ENCODE measurements at regions not wholly inside any gene's neighbourhood (a gene's known extent, or its start where the extent isn't known, plus 50 kb on each side); places are given as distances from the start of the nearest gene placed in this dataset.
"Not testable (repeated sequence)": the region's sequence is repeated elsewhere in the genome, so short reads cannot be mapped to it uniquely, and the experiment has no call there.

GRCh38 chr9:38927970-38928369 lies 208.0 kb upstream of the FAM240B start:
- not testable (repeated sequence) for H3K4me1 Mint-ChIP-seq (ENCODE audit: low read depth, unreplicated experiment); FAIRE-seq

DNA sequence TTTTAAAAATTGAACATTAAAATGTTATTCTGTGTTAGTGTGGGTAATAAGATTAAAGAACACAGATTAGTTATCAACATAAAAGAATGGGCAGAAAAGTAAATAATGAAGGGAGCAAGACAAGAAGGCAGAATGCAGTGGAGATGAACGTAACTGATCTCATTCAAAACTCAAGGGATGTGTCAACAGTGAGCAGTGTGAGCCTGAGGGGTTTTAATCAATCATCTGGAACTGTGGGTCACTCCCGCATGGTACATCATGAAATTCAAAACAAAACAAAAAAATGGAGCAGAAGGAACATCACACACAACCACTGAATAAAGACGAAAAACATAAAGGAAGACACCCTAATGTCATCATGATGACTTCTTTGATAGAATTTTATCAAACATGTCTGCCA lies 206.6 kb upstream of the FAM240B start:
- FAIRE-seq; H3K36me3 ChIP-seq (ENCODE audit: insufficient read depth, low read length); H3K4me1 Mint-ChIP-seq (ENCODE audit: low read depth, unreplicated experiment); H3K27me3 ChIP-seq (ENCODE audit: insufficient read depth, low read length); H4K20me1 ChIP-seq (ENCODE audit: insufficient read depth, low read length); H3K9me3 Mint-ChIP-seq (ENCODE audit: unreplicated experiment); H3K4me3 Mint-ChIP-seq (ENCODE audit: unreplicated experiment); DNase-seq (ENCODE audit: low read depth); H3K27ac Mint-ChIP-seq (ENCODE audit: unreplicated experiment); H2AFZ ChIP-seq (ENCODE audit: low read depth, low read length); H3K27me3 Mint-ChIP-seq (ENCODE audit: low read depth, unreplicated experiment); H3K36me3 Mint-ChIP-seq (ENCODE audit: low read depth, unreplicated experiment); H3K9ac ChIP-seq (ENCODE audit: low read length); H3K4me3 ChIP-seq (ENCODE audit: insufficient read depth, low read depth, low read length); H3K27ac ChIP-seq (ENCODE audit: low read depth, low read length); H3K9me3 ChIP-seq (ENCODE audit: insufficient read depth, low read depth, low read length); H3K4me1 ChIP-seq (ENCODE audit: insufficient read depth, low read length); H3K4me2 ChIP-seq (ENCODE audit: low read length); H3K79me2 ChIP-seq (ENCODE audit: insufficient read depth, low read length): not testable (repeated sequence)

More at GRCh38 chr9:38927970-38928369, 208.0 kb upstream of the FAM240B start:
- H3K36me3 Mint-ChIP-seq (ENCODE audit: low read depth, unreplicated experiment); H3K27ac ChIP-seq (ENCODE audit: low read depth, low read length); DNase-seq (ENCODE audit: low read depth); H3K9ac ChIP-seq (ENCODE audit: low read length); H3K4me2 ChIP-seq (ENCODE audit: low read length); H3K9me3 ChIP-seq (ENCODE audit: insufficient read depth, low read depth, low read length); H3K27me3 ChIP-seq (ENCODE audit: insufficient read depth, low read length); H4K20me1 ChIP-seq (ENCODE audit: insufficient read depth, low read length); H3K36me3 ChIP-seq (ENCODE audit: insufficient read depth, low read length); H3K4me3 ChIP-seq (ENCODE audit: insufficient read depth, low read depth, low read length); H3K9me3 Mint-ChIP-seq (ENCODE audit: unreplicated experiment); H3K4me3 Mint-ChIP-seq (ENCODE audit: unreplicated experiment); H2AFZ ChIP-seq (ENCODE audit: low read depth, low read length); H3K4me1 ChIP-seq (ENCODE audit: insufficient read depth, low read length); H3K27ac Mint-ChIP-seq (ENCODE audit: unreplicated experiment); H3K27me3 Mint-ChIP-seq (ENCODE audit: low read depth, unreplicated experiment); H3K79me2 ChIP-seq (ENCODE audit: insufficient read depth, low read length): not testable (repeated sequence)

- not testable (repeated sequence) for H3K79me2 ChIP-seq (ENCODE audit: insufficient read depth, low read length); H3K4me3 Mint-ChIP-seq (ENCODE audit: unreplicated experiment); H3K27me3 ChIP-seq (ENCODE audit: insufficient read depth, low read length); H3K27ac Mint-ChIP-seq (ENCODE audit: unreplicated experiment); H3K27me3 Mint-ChIP-seq (ENCODE audit: low read depth, unreplicated experiment); H3K4me1 Mint-ChIP-seq (ENCODE audit: low read depth, unreplicated experiment); FAIRE-seq; H3K36me3 Mint-ChIP-seq (ENCODE audit: low read depth, unreplicated experiment); H3K9me3 ChIP-seq (ENCODE audit: insufficient read depth, low read depth, low read length); H3K9me3 Mint-ChIP-seq (ENCODE audit: unreplicated experiment); H3K4me2 ChIP-seq (ENCODE audit: low read length); H2AFZ ChIP-seq (ENCODE audit: low read depth, low read length); H4K20me1 ChIP-seq (ENCODE audit: insufficient read depth, low read length); H3K4me3 ChIP-seq (ENCODE audit: insufficient read depth, low read depth, low read length); H3K36me3 ChIP-seq (ENCODE audit: insufficient read depth, low read length); H3K4me1 ChIP-seq (ENCODE audit: insufficient read depth, low read length); DNase-seq (ENCODE audit: low read depth); H3K9ac ChIP-seq (ENCODE audit: low read length); H3K27ac ChIP-seq (ENCODE audit: low read depth, low read length)
These were observed 201.3 kb upstream of the FAM240B start for GRCh38 chr9:38921253-38921652.

- not testable (repeated sequence) for H3K4me3 Mint-ChIP-seq (ENCODE audit: unreplicated experiment); DNase-seq (ENCODE audit: low read depth); H3K27ac ChIP-seq (ENCODE audit: low read depth, low read length); H2AFZ ChIP-seq (ENCODE audit: low read depth, low read length); H3K9me3 Mint-ChIP-seq (ENCODE audit: unreplicated experiment); H3K9me3 ChIP-seq (ENCODE audit: insufficient read depth, low read depth, low read length); H3K36me3 Mint-ChIP-seq (ENCODE audit: low read depth, unreplicated experiment); H3K9ac ChIP-seq (ENCODE audit: low read length); H3K36me3 ChIP-seq (ENCODE audit: insufficient read depth, low read length); H3K27me3 ChIP-seq (ENCODE audit: insufficient read depth, low read length); H3K79me2 ChIP-seq (ENCODE audit: insufficient read depth, low read length); H3K4me3 ChIP-seq (ENCODE audit: insufficient read depth, low read depth, low read length); H3K27me3 Mint-ChIP-seq (ENCODE audit: low read depth, unreplicated experiment); H4K20me1 ChIP-seq (ENCODE audit: insufficient read depth, low read length); H3K4me1 Mint-ChIP-seq (ENCODE audit: low read depth, unreplicated experiment); H3K4me2 ChIP-seq (ENCODE audit: low read length); H3K27ac Mint-ChIP-seq (ENCODE audit: unreplicated experiment); H3K4me1 ChIP-seq (ENCODE audit: insufficient read depth, low read length); FAIRE-seq
These were observed 190.7 kb upstream of the FAM240B start for GRCh38 chr9:38910629-38911028.

GRCh38 chr9:38904719-38905118 lies 184.8 kb upstream of the FAM240B start:
- FAIRE-seq; H3K4me3 Mint-ChIP-seq (ENCODE audit: unreplicated experiment): not testable (repeated sequence)

GRCh38 chr9:38901534-38902177 lies 181.7 kb upstream of the FAM240B start:
- FAIRE-seq; H3K4me3 ChIP-seq (ENCODE audit: insufficient read depth, low read depth, low read length); H3K27me3 ChIP-seq (ENCODE audit: insufficient read depth, low read length); H3K4me1 ChIP-seq (ENCODE audit: insufficient read depth, low read length); H3K9me3 ChIP-seq (ENCODE audit: insufficient read depth, low read depth, low read length); H3K4me3 Mint-ChIP-seq (ENCODE audit: unreplicated experiment); DNase-seq (ENCODE audit: low read depth); H3K9me3 Mint-ChIP-seq (ENCODE audit: unreplicated experiment); H3K79me2 ChIP-seq (ENCODE audit: insufficient read depth, low read length); H2AFZ ChIP-seq (ENCODE audit: low read depth, low read length); H3K4me2 ChIP-seq (ENCODE audit: low read length); H3K36me3 ChIP-seq (ENCODE audit: insufficient read depth, low read length); H3K27me3 Mint-ChIP-seq (ENCODE audit: low read depth, unreplicated experiment); H3K9ac ChIP-seq (ENCODE audit: low read length); H3K4me1 Mint-ChIP-seq (ENCODE audit: low read depth, unreplicated experiment); H3K27ac Mint-ChIP-seq (ENCODE audit: unreplicated experiment); H4K20me1 ChIP-seq (ENCODE audit: insufficient read depth, low read length); H3K27ac ChIP-seq (ENCODE audit: low read depth, low read length); H3K36me3 Mint-ChIP-seq (ENCODE audit: low read depth, unreplicated experiment): not testable (repeated sequence)

More at GRCh38 chr9:38904719-38905118, 184.8 kb upstream of the FAM240B start:
- H3K27ac Mint-ChIP-seq (ENCODE audit: unreplicated experiment); H4K20me1 ChIP-seq (ENCODE audit: insufficient read depth, low read length); H3K4me3 ChIP-seq (ENCODE audit: insufficient read depth, low read depth, low read length); H3K36me3 ChIP-seq (ENCODE audit: insufficient read depth, low read length); H3K9me3 ChIP-seq (ENCODE audit: insufficient read depth, low read depth, low read length); H3K36me3 Mint-ChIP-seq (ENCODE audit: low read depth, unreplicated experiment); H2AFZ ChIP-seq (ENCODE audit: low read depth, low read length); H3K4me1 ChIP-seq (ENCODE audit: insufficient read depth, low read length); H3K27me3 Mint-ChIP-seq (ENCODE audit: low read depth, unreplicated experiment); H3K27ac ChIP-seq (ENCODE audit: low read depth, low read length); H3K4me1 Mint-ChIP-seq (ENCODE audit: low read depth, unreplicated experiment); H3K79me2 ChIP-seq (ENCODE audit: insufficient read depth, low read length); H3K9ac ChIP-seq (ENCODE audit: low read length); H3K27me3 ChIP-seq (ENCODE audit: insufficient read depth, low read length); DNase-seq (ENCODE audit: low read depth); H3K4me2 ChIP-seq (ENCODE audit: low read length); H3K9me3 Mint-ChIP-seq (ENCODE audit: unreplicated experiment): not testable (repeated sequence)
